Ammon's horn (tissue), 1 donor: ENCODE measurements at regions not wholly inside any gene's neighbourhood (a gene's known extent, or its start where the extent isn't known, plus 50 kb on each side); places are given as distances from the start of the nearest gene placed in this dataset.

Experiments used
- DNase-seq: peaks from one replicate; pipeline ENCODE4 v3.0.0-alpha.2; 2016; ENCODE audit warnings: low spot score

DNA sequence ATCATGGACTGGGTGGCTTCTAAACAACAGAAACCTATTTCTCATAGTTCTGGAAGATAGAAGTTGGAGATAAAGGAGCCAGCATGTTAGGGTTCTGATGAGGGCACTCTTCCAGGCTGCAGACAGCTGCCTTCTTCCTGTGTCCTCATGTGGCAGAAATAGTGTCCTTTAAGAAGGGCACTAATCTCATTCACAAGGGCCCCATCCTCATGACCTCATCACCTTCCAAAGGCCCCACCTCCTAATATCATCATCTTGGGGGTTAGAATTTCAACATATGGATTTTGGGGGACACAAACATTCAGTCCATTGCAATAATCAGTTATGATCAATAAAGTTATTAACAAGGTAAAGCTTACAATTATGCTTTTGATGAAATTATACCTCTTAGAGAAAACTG lies 130.8 kb upstream of the SLC22A23 start:
- no peak for DNase-seq

DNA sequence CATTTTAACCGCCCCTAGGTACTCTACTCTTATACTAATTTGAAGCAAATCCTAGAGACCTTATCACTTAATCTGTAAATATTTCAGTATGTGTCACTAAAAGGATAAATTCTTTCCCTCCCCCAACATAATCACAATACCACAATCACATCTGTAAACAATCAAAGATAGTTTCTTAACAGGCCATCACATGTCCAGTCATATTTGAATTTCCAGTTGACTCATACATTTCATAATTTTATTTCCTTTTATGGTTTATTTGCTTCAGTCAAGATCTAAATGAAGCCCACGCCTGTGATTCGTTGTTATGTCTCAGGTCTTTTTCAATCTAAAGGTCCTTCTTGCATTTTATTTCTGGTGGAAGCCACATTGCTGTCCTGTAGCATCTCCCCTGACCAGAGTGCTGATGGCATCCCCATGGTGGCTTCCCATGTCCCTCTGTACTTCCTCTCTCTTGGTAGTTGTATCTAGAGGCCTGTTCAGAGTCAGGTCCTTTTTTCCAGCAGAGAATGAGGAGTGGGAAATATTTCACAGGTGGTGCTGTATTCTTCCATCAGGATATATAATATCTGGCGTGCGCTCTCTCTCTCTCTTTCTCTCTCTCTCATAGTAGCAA lies 128.6 kb upstream of the SLC22A23 start:
- DNase-seq: no peak

DNA sequence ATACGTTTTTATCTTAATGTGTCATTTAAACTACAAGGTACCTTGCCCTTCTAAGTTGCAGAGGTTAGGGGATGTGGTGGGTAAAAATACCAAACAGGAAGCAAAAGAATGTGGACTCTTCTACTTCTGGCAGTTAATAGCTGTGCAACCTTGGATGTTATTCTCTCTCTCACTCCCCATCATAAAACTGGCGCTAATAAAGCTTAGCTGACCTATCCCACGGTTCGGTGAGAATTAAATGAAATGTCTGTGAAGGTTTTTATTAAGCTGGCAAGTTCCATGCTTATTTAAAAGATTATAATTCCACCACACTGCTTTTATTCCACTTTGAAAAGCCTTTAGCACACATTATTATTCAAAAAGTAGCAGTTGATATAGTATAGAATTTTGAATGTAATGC lies 127.8 kb upstream of the SLC22A23 start:
- DNase-seq: no peak

DNA sequence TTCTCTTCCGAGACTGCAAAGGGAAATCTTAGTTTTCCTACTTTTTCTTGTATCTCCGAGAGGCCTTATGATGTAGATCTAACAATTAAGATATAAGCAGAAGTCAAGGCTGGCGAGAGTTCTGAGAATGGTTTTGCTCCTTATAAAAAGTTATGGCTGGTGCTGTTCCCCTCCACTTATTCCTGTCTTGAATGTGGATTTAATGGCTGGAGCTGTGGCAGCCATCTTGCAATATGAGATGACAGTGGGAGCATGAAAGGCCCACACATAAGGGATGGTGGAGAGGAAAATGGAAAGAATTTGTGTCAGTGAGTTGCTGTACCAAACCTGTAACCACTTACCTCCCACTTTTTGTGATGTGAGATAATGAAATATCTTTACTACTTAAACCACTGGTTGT lies 124.6 kb upstream of the SLC22A23 start:
- DNase-seq: no peak

DNA sequence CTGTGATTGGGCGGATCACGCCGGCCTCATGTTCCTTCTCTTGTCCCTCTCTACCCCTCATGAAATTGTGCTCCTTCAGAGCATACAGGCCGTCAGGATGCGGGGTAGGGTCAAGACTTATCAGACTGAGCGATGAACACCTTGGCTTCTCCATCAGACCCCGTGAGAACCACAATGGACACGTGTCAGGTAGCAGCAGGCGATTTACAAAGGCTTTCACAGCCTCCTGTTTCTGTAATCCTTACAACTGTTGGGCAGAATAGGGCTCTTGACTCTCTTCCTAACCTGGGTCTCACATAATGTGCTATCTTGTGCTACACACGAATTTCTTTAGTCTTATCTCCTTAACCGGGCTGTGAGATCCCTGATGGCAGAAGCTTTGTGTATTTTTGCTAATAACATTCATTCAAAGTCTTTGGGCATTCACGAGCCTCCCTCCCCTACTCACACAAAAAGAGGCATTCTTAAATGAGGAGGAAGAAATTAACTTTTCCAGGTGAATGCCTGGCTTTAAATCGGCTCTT lies 122.9 kb upstream of the SLC22A23 start:
- DNase-seq: no peak

DNA sequence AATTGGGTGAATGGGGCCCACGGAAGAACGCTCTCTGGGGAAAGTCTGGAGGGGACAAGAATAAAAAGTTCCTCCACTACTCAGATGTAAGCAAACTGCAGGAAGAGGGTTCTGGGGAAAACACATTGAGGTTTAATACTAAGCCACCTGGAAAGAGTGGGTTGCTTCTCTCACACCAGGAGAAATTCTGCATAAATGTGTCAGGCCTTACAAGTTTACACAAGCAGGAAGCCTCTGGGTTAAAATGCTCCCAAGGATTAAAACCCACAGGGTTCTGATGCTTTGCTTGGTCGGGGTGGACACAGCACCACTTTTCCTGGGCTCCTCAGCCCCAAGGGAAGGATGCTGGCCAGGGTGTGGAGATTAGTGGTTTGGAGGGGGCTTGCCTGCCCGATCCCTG lies 122.1 kb upstream of the SLC22A23 start:
- DNase-seq: no peak

DNA sequence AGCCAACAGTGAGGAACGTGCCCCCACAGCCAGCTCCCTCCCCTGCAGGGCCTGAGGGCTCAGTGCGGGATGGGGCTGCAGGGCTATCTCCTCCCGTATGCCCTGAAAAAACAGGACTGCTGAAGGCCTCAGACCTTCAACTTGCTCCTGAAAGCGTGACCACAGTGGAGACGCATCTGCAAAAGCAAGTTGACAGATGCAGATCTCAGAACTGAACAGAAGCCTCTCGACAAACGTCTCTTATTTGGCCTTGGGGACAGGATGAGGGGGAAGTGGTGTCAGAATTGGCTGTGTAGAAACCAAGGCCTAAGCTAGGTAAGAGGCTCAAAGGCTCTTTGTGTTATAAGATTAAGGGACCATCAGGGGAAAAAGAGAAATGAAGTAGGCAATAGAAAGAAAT lies 120.7 kb upstream of the SLC22A23 start:
- no peak for DNase-seq

DNA sequence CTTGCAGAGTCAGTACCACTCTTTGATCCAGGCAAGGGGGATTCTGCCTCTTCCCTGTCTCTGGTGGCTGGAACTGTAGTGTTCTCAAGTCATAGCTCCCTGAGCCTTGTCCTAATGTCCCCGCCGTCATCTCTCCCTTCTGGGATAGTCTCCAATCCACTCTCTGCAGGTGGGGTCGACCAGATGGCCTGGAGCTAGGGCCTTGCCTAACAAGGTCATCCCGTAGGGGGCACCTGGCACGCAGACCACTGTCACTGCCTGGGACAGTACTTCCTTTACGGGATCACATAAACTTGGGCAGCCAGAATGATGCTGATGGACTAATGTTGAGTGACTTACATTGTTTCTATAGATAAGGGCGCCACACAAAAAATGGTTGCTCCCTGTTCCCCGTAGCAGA lies 118.9 kb upstream of the SLC22A23 start:
- no peak for DNase-seq

DNA sequence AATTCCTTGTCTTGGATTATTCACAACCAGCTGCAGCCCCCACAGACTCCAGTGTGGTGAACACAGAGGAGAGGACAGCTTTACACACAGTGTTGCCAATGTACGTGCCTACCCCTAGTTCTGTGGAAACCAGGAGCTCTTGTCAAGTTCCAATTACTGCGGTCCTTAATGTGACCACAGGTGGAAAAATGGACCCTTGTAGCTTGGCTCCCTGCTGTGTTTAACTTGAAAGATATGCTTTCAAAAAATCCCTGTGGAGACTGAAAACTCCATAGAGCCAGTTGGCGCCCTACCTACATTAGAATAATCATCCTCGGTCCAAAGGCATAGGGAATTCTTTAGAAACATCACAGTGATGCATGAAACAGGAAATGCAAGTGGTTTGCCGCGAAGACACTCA lies 118.3 kb upstream of the SLC22A23 start:
- no peak for DNase-seq

DNA sequence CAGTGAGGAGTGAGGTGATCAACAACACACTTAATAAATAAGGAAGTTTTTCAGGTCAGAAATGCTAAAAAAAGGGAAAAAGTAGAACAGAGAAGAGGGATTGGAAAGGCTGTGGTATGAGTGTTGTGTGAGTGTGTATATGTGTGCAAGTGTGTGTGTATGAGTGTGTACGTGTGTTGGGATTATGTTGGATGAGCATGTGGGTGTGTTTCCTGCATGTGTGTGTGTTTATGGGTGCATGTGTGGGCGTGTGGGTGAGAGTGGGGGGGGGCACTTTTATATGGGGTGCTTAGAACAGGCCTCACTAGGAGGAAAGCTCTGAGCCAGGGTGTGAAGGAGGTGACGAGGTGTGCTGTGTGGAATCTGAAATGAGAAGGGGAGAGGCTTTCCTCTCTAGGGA lies 116.8 kb upstream of the SLC22A23 start:
- DNase-seq: no peak

DNA sequence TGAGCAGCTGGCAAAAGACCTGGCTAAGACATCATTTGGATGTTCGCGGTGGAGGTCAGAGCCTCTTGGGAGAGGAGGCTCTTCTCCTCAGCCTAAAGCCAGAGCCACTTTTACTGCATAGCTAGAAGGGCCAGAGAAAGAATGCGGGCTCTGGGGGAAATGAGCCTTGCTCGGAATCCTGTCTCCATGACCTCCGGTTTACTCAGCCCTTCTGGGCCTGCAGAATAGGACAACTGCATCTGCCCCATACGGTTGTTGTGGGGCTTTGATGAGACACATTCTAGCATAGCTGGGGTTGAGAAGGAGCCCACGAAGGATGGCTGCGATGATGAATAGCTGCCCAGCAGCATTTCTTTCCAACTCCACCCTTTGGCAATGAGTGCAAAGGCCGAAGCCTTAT lies 115.0 kb upstream of the SLC22A23 start:
- DNase-seq: no peak

DNA sequence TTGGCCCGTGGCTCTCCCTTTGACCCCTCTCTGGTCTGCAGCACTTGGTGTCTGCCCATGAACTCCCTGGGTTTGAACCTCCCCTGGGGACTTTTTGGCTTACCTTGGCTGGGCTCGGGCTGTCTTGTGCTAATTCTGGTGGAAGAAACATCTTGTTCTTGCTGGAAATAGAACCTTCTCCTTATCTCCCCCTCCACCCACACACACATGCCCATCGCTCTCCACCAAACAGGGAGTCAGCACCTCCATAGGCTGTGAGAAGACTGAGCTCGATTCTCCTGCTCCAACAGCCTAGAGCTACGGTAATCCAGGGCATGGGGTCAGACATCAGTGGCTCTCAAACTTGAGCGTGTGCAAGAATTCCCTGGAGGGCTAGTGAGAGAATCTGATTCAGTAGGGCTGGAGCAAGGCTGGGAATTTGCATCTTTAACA lies 114.4 kb upstream of the SLC22A23 start:
- no peak for DNase-seq

DNA sequence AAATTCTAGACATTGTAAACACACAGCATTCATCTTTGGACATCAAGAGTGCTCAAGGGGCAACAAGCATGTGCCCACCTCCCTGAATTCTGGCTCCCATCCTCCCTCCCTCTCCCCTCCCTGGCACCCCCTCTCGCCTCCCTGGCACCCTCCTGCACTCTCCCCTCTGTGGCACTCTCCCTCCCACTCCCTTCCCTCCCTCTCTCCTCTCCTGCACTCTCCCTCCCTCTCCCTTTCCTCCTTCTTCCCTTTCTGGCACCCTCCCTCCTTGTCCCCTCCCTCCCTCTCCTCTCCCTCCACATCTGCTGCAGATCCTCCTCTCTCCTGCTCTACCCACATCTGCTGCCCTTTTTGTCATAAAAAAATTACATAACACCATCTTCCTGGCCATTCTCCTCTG lies 113.0 kb upstream of the SLC22A23 start:
- no peak for DNase-seq

DNA sequence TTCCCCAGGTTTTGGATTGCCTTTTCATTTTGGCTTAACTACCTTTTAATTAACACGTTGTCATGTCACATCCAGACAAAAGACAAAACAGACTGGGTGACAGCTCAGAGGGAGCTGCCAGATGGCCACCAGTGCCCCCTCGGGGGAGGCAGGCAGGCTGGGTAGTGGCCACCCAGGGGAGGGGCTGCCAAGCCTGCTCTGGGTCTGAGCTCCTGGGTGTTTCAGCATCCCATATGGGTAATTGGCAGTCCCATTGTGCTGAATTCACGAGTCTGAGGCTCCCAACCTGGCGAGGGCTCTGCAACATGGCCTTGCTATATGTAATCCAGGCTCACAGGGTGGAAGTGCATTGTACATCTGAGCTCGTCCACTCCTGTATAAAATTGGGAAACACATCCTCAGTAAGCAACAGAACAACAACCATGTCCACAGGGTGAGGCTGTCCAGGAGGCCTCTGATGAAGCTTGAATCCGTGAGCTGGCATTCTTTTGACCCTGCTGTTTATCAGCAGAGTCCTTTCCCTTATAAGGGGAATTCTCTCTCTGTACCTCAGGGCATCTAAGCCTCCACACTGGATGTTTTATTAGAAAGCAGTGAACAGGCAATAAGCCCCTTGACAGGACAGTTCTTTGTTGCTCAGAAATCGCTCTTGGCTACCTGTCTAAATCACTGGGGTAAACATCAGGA lies 111.7 kb upstream of the SLC22A23 start:
- no peak for DNase-seq

DNA sequence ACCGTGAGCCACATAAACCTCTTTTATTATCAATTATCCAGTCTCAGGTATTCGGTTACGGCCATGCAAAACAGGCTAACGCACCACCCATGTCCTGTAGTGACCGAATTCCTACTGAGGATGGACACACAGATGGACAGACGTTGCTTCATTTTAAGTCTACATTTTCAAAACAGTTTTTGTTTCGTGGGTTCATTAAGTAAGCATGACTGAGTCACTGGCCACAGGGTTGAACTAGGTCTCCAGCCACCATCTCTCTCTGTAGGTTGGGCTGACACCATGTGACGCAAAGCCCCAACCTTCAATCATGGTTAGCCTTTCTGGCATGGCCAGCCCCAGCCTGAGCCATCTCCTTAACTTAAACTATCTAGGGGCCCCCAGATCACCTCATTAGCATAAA lies 110.0 kb upstream of the SLC22A23 start:
- no peak for DNase-seq

DNA sequence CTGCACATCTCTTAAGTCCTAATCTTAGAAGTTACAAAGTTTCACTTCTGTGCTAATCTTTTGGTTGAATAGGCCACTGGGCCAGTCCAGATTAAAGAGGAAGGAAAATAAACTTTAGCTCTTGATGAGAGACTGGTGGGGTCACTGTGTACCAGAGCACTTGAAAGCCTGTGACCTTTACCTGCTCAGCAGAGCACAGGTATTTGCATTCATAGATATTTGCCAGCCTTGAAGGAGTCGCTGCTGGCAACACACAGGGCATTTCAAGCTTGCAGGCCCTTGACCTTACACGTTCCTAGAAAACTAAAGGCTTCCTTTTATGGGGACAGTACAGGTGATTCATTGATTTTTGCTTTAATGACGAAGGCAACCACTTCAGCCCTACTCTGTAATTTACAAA lies 108.4 kb upstream of the SLC22A23 start:
- no peak for DNase-seq

DNA sequence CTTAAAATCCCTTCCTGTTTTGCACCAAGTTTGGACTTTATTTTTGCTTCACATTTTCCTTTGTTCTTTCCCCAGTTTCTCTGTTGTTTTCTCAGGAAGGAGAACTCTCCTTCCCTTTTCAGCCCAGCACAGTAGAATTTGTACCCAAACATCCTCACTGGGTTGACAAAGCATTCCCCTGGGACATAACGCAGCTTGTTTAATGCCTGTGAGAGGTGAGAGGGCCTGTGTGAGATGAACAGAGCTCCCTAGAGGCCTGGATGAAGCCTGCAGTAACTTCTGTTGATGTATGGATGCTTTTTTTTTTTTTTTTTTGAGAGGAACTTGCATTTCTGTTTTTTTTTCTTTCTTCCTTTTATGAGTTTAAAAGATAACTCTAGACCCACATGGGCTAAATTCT lies 104.9 kb upstream of the SLC22A23 start:
- DNase-seq: peak; percentile 28

DNA sequence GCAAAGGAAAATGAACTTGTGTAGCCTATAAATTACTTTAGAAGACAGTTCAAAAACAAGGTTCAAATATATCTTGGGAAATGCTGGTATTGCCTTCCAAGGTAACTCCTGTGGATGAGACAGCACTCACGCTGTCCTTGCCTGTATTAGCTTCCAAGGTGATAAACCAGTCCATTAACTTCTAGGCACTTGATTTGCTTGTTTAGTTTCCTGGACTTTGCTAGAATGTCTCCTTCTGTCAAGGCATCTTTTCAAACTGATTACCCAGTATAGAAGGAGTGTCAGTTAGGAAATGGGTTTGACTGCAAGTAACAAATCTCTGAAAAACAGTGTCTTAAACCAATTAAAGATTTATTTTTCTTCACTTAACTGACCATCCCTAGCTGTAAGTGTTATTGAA lies 103.4 kb upstream of the SLC22A23 start:
- DNase-seq: no peak

DNA sequence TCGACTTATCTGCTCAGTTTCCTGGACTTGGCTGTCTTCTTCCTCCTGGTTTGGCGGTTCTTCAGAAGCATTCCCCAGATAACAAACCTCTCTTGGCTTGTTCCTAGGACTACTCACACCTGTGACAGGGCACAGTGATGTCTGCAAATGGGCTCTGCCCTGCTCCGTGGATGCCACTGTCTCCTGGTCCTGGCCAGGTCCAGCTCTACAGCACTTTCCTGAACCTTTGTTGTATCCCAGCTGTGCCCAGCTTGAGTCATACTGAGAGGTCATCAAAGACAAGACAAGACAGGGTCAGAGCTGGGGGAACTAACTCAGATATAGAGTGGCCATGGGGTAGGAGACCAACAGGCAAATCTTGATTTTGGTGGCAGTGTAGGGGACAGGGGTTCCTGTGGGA lies 102.7 kb upstream of the SLC22A23 start:
- DNase-seq: no peak

DNA sequence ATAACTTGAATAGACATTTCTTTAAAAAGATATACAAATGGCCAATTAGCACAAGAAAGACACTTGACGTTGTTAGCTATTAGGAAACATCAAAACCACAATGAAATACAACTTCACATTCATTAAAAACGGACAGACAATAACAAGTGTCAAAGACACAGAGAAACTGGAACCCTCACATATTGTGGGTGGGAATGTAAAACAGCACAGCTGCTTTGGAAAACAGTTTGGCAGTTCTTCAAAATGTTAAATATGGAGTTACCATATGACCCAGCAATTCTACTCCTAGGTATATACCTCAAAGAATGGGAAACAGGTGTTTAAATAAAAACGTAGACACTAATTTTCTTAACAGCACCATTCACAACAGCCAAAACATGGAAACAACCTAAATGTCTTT lies 100.5 kb upstream of the SLC22A23 start:
- no peak for DNase-seq

DNA sequence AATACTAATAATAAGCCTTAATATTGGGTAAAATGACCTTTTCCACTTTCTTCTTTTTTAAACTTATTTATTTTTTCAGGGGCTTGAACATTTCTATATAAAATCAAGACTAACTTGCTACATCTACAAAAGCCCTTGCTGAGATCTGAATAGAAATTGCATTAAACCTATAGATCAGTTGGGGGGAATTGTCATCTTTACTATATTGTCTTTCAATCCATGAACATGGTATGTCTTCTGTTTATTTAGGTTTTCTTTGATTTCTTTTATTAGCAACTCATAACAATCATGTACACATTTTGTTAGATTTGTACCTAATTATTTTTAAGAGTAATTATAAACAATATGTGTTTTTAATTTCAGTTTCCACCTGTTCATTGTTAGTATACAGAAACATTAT lies 96.4 kb upstream of the SLC22A23 start:
- no peak for DNase-seq

DNA sequence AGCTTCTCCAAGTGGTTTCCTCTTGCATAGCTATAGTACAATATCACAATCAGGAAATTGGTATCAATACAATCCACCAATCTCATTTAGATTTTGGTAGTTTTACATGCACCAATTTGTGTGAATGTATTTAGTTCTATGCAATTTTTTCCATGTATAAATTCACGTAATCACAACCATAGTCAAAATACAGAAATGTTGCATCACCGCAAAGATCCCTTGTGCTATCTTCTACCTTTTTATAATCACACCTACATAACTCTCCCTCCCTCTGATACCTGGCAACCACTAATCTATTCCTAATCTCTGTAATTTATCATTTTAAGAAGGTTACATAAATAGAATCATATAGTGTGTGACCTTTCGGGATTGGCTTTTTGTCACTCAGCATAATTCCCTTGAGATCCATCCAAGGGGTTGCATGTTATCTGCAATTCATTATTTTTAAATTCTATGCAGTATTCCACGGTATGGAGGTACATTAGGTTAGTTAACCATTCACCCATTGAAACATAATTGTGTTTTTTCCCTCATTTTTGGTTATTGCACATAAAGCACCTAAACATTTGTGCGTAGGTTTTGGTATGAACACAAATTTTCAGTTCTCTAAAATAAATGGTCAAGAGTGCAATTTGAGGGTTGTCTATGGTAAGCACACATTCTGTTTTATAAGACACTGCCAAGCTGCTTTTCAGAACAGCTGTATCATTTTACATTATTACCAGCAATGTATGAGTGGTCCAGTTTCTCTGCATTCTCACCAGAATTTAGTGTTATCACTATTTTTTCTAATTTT lies 95.1 kb upstream of the SLC22A23 start:
- DNase-seq: no peak

DNA sequence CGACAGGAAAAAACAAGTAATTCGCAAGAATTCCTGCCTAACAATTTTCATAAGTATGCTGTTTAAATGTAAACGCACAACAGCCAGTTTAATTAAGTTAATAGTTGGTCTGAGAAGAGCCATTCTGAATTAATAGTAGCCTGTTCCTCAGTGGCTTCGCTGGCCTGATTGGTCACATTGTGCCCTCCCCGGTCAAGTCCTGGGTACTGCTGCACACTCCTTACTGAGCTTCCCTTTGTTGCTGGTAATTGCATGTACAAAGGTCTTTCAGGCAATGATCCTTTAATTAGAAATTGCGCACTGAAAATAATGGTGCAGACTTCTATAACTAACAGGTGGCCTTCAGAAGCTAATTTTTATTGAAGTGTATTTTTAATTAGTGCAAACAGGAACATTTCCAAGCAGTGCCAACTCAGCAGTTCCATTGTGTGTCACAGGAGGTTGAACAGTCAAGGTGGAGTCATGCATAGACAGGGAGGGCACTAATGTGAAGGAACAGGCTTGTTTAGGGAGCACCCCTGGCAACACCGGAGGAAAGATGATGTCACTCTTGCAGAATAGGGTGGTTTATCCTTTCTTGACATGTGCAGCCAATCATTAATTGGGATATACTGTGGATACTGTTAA lies 92.6 kb upstream of the SLC22A23 start:
- DNase-seq: no peak
